Inflammatory macrophage treated with lipopolysaccharide for 4 hours (primary cell): ENCODE measurements at regions not wholly inside any gene's neighbourhood (a gene's known extent, or its start where the extent isn't known, plus 50 kb on each side); places are given as distances from the start of the nearest gene placed in this dataset.

ENCODE experiments used
- DNase-seq: peaks from one replicate; pipeline ENCODE4 v3.0.0-alpha.2; 2020

GRCh38 chr16:72400257-72401083 is 228.5 kb upstream of the PMFBP1 start:
- peak; percentile 61 for DNase-seq

GRCh38 chr16:72399811-72400210 is 227.9 kb upstream of the PMFBP1 start:
- no peak for DNase-seq

GRCh38 chr16:72397876-72398275 is 225.9 kb upstream of the PMFBP1 start:
- no peak for DNase-seq

DNA sequence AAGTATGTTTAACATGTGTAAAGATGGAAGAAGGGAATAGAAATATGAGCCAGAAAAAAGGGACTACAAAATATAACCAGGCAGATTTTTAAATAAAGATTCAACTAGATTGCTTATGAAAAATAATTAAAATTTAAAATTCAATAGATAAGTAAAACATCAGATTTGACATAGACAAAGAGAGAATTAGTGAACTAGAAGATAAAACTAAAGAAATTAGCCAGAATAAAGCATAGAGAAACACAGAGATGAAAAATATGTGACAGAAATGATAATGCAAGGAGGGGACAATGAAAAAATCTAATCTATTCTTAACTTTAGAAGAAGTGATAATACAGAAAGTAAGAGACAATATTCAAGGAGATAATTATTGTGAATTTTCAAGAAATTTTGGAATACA is 222.6 kb upstream of the PMFBP1 start:
- DNase-seq, result no peak

GRCh38 chr16:72389791-72390190 is 217.8 kb upstream of the PMFBP1 start:
- DNase-seq, result no peak

DNA sequence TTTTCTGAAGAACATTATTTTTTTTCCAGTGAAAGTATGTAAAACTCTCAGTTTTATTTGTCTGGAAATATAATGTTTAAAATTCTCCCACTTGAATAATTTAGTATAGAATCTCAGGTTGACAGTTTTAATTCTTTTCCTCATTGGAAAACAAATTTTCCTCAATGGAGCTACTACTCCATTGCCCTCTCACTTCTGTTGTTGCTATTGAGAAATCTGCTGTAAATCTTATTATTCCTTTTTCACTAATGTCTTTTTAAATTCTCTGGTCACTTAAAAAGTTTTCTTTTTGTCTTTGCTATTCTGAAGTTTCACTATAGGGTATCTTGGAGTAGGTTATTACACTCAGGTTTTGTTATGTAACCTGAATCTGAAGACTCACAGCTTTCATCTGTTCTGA is 216.1 kb upstream of the PMFBP1 start:
- DNase-seq, result no peak

DNA sequence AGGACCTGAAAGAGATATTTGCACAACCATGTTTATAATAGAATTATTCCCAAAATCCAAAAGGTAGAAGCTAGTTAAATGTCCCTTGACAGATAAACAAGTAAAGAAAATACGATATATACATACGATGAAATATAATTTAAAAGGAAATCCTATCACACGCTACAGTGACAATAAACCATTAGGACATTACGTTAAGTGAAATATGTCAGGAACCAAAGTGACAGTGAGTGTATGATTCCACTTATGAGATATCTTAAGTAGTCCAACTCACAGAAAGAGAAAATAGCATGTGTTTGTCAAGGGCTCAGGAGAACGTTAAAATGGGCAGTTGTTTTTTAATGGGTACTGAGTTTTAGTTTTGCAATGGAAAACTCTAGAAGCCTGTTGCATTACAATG is 212.7 kb upstream of the PMFBP1 start:
- no peak for DNase-seq

DNA sequence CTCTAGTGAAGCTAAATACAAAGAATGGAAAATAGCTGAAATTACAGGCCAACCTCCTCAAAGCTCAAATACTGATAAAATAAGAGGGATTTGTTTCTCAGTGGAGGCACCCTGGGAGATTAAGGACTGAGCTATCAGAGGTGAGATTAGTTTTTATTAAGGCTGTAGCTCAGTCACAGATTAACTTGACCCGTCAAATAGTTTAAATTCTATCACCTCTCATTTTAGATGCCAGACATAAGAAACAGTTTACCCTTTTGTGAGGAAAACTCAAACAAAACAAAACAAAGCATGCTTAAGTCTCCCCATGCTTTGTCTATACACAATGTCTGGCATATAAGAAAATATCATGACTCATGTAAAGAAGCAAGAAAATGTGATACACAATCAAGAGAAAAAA is 208.3 kb upstream of the PMFBP1 start:
- DNase-seq, result no peak

DNA sequence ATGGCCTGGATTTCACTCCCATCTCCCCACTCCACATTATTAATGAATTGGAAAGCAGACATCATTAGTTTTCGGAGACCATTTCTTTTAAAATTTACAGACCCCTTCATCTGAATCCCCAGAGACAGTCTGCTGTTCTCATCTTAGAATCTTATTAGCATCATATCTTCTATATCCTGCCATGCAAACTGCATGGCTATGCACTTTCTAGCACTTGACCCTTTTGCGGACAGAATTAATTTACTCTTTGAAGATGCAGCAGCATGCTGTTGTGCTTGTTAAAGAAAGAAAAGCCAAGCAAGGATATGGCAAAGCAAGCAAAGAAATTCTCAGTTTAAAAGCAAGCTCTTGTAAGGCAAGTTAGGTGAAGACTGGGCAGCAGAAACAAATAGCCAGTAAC is 201.2 kb upstream of the PMFBP1 start:
- DNase-seq, result no peak

- DNase-seq, result no peak
Measured at GRCh38 chr16:72372087-72373045, 200.4 kb upstream of the PMFBP1 start.

GRCh38 chr16:72371307-72372086 is 199.5 kb upstream of the PMFBP1 start:
- no peak for DNase-seq

DNA sequence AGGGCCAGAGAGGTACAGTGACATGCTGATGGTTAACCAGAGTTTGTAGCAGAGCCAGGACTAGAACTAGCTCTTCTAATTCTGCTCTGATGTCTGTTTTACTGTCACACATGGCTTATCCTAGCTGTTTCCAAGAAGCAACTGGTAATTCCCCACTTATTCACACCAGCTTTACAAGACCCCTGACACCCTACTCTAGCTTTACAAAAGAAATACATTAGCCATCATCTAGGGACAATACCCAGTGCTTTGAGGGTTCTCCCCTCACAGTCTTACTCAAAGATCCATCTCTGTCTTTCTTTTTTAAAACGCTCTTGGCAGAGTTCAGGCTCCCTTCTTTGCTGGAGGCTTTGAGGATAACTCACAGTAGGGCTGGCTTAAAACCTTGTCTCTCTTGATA is 197.3 kb upstream of the PMFBP1 start:
- DNase-seq, result no peak

DNA sequence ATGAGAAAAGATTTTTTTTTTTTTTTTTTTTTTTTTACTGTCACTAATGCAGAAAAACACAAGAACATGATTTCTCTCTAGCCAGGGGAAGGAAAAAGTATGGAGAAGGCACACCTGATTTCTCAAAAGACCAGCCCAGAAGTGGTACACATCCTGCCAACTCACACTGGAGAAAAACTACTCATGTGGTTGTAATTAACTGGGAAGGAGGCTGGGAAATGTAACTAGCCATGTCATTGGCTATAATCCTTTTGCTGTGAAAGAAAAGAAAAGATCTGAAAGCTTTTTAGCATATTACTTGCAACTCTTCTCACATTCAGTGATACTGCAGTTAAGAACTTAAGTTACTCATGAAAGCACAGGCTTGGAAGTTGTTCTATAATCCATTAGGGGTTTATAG is 195.9 kb upstream of the PMFBP1 start:
- DNase-seq, result no peak

DNA sequence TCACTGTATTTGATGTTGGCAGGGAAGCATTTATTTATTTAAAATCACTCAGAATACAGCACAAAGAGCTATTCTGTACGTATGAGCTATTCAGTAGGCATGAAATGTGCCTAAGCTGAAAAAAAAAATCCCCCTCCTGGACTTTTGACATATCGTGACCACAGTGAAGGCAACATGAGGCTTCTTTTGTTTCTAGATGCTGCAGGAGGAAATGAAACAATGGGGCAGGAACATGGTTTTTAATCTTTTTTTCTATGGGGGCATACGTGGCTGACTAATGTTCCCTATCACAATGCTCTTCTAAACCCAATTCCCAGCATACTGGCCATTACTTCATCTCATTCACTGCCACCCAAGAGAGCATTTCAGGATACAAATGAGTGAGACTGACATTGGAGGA is 191.0 kb upstream of the PMFBP1 start:
- DNase-seq, result peak; percentile 27

DNA sequence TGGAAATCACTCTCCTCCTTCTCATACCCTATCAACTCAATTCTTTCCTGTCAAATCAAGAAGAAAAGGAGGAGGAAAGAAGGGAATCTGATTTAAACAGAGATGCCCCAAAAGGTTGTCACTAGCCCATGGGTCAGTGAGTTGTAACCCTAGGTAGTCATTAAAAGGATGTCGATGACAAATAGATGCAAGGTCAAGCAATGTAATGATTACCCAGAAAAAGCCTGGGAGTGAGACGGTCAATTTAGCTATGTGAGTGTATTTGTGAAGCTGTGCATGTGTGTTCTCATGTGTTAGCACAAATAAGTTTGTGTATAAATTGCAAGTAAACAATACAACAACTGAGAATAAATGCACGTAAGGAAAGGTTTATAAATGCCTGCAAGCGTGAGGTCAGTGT is 190.5 kb upstream of the PMFBP1 start:
- DNase-seq, result no peak

DNA sequence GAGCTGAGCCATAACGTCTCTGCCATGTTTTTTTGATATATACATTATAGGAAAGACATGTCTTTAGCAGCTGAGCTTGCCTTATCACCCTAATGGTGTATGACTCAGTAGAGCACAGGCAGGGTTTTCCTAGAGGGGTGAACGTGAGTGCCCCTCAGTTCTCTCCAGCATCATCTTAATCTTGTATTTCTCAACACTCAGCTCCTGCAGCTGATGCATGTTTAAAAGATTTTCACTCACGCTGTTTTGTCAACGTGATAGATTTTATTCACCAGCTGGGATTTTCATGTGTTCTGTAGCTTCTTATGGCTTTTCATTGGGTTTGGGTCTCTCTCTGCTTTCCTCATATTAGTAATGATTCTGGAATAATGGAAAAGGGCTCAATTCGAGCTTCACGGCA is 186.0 kb upstream of the PMFBP1 start:
- DNase-seq, result no peak

DNA sequence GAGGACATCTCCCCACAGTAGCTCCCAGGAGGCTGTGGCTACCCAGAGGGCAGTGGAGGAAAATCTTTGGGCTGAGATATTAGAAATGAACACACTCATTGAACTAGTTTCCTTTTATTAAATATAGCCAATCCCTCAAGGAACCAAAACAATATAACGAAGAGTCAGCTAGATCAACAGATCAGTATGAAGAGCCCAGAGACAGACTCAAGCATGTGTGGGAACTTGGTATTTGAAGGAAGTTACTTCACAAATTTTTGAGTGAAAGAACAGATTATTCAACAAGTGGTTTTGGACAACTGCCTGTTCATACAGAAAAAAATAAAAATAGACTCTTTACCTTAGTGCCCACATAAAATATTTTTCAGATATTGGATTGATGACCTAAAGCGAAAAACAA is 183.6 kb upstream of the PMFBP1 start:
- DNase-seq, result no peak

DNA sequence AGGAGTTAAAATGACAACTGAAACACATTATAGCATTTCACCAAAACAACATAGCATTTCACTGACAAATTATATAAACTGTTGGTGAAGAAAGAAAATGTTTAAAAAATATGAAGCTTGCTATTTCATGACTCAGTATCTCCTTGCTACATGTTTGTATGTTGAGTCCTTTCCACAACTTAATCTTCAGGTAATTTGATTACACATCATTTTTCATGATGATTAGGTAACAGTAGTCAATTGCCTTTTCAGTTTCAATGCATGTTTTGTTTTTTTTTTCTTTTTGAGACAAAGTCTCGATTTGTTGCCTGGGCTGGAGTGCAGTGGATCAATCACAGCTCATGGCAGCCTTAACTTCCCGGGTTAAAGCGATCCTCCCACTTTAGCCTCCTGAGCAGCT is 177.8 kb upstream of the PMFBP1 start:
- no peak for DNase-seq

DNA sequence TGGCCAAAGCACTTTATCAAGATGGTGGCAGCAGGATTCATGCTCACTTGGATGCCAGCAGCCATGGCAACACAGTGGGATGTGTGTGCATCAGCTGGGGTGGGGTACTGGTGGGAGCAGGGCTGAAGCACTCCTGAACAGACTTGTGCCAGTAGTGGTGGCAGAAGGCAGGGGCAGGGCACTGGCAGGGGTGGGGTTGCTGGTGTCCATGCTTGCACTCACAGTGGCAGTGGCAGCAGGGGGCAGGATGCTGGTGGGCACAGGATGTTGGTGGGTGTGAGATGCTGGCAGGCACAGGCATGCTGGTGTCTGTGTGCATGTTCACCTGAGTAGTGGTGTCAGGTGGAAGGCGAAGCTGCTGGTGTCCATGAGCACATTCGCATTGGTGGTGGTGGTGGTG is 161.0 kb upstream of the PMFBP1 start:
- no peak for DNase-seq

GRCh38 chr16:72324578-72324977 is 152.6 kb upstream of the PMFBP1 start:
- DNase-seq, result no peak

DNA sequence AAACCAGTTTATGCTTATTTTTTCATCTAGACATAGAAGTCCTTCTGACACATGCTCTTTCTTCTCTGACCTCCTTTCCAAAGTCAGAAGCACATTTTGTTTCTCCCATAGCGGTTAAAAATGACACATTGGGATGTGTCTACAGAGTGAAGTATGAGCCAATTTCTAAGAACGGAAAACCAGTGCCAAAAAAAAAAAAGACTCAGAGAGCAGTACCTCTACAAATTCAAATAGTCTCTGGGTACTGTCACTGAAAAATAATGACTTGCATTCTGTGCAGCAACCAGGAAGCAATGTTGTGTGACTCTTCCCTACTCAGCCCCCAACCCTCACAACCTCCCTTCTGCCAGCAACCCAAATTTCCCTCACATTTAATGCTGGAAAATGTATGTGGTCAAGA is 145.5 kb upstream of the PMFBP1 start:
- DNase-seq, result no peak

- no peak for DNase-seq
Measured at GRCh38 chr16:72313903-72314302, 141.9 kb upstream of the PMFBP1 start.

DNA sequence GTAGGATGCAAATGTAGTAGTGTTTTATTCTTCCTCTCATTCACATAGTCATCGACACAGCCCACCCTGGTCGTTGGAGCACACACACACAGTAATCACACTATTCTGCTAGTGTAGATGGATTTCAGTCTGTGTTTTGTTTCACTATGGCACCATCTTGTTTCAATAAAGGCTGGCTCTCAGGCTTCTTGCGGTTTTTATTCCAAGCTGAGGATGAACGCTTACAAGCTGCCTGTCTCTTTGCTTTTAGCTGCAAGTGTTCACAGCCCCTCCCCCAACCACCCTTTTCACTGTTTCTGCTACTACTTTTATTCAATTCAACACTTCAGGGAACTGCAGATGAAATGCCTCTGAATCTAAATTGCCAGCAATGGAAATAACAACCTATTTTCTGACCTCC is 140.9 kb upstream of the PMFBP1 start:
- no peak for DNase-seq
